ENCODE measurements at regions not wholly inside any gene's neighbourhood (a gene's known extent, or its start where the extent isn't known, plus 50 kb on each side); places are given as distances from the start of the nearest gene placed in this dataset.

GRCh38 chr4:147360301-147360700 lies 120.6 kb upstream of the EDNRA start:
- no peak overlapping the region for H3K27ac ChIP-seq (ENCODE audit: extremely low read depth, low read depth, low read length)
- H3K36me3 ChIP-seq (ENCODE audit: control insufficient read depth in 2 of 2, insufficient read depth in 1 of 2, low read length in 2 of 2): no peaks in the 10 kb centered on the region
- H3K4me3 ChIP-seq (ENCODE audit: low read depth, low read length): no peak overlapping the region
- H3K4me1 ChIP-seq (ENCODE audit: control insufficient read depth, insufficient read depth, low read length): no peaks in the 10 kb centered on the region
- no peaks in the 10 kb centered on the region for H3K9me3 ChIP-seq (ENCODE audit: control insufficient read depth, insufficient read depth, low read depth, low read length)
- POLR2A ChIA-PET: no interaction called here
- TF ChIP-seq ZNF501 (tag by site-specific recombination; IDR thresholded peaks at IDR 0.05) (no peak), ZNF350 (tag by site-specific recombination; IDR thresholded peaks at IDR 0.05) (no peak), ZNF335 (tag by site-specific recombination; conservative IDR thresholded peaks at IDR 0.05) (no peak), ZNF830 (tag by site-specific recombination; IDR thresholded peaks at IDR 0.05; ENCODE audit: low read depth) (no peak), ZNF138 (tag by site-specific recombination; IDR thresholded peaks at IDR 0.05; ENCODE audit: borderline replicate concordance) (no peak), ZNF24 (tag by site-specific recombination; IDR thresholded peaks at IDR 0.05) (no peak), ZNF768 (tag by site-specific recombination; IDR thresholded peaks at IDR 0.05) (no peak), MEIS1 (CRISPR knock-in tag; IDR thresholded peaks at IDR 0.05; ENCODE audit: borderline replicate concordance) (no peak), YY1 (tag by site-specific recombination; IDR thresholded peaks at IDR 0.05) (no peak), ZNF645 (tag by site-specific recombination; IDR thresholded peaks at IDR 0.05) (no peak), ZNF2 (tag by site-specific recombination; IDR thresholded peaks at IDR 0.05) (no peak), ZNF544 (tag by site-specific recombination; IDR thresholded peaks at IDR 0.05) (no peak), ZNF529 (tag by site-specific recombination; IDR thresholded peaks at IDR 0.05; ENCODE audit: insufficient replicate concordance) (no peak), ZNF514 (tag by site-specific recombination; IDR thresholded peaks at IDR 0.05) (no peak), ZNF423 (tag by site-specific recombination; IDR thresholded peaks at IDR 0.05) (no peak), ZNF121 (tag by site-specific recombination; IDR thresholded peaks at IDR 0.05) (no peak)
- TF ChIP-seq, protein P1, sequence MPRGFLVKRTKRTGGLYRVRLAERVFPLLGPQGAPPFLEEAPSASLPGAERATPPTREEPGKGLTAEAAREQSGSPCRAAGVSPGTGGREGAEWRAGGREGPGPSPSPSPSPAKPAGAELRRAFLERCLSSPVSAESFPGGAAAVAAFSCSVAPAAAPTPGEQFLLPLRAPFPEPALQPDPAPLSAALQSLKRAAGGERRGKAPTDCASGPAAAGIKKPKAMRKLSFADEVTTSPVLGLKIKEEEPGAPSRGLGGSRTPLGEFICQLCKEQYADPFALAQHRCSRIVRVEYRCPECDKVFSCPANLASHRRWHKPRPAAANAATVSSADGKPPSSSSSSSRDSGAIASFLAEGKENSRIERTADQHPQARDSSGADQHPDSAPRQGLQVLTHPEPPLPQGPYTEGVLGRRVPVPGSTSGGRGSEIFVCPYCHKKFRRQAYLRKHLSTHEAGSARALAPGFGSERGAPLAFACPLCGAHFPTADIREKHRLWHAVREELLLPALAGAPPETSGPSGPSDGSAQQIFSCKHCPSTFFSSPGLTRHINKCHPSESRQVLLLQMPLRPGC (tag by site-specific recombination; IDR thresholded peaks at IDR 0.05): no peak
- CTCF ChIA-PET: interaction anchor here (0.6 kb wide), 1 partner anchor 1379 kb away, joined by 3 read pairs; no protein-coding TSS in a partner anchor

GRCh38 chr4:147361726-147362125 lies 119.2 kb upstream of the EDNRA start:
- CTCF ChIA-PET: interaction anchor here (0.7 kb wide), 1 partner anchor 43 kb away, joined by 3 read pairs; no protein-coding TSS in a partner anchor

DNA sequence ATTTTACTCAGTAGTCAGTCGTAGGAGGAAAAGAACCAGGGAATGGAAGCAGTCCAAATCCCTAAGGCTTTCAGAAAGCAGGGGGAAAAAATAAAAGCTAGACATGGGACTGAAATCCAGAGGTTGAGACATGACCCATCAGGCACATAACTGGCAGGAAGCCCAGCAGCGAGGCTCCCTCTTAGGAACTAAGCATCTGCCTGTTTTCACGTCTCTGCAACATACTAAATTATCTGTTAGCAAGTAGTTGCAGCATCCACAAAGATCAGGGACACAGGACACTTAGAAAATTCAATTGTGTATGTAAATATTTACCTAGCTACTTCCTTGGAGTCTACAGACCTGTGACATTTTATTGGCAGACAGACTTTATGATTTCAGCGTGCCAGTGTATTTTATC lies 118.0 kb upstream of the EDNRA start:
- Histone ChIP-seq H3K4me3 (ENCODE audit: low read depth, low read length) (no peak overlapping the region), H3K27ac (ENCODE audit: extremely low read depth, low read depth, low read length) (no peak overlapping the region), H3K36me3 (ENCODE audit: control insufficient read depth in 2 of 2, insufficient read depth in 1 of 2, low read length in 2 of 2) (no peaks in the 10 kb centered on the region), H3K4me1 (ENCODE audit: control insufficient read depth, insufficient read depth, low read length) (no peaks in the 10 kb centered on the region), H3K9me3 (ENCODE audit: control insufficient read depth, insufficient read depth, low read depth, low read length) (no peaks in the 10 kb centered on the region)
- ChIA-PET CTCF (no interaction called here), POLR2A (no interaction called here)
- no peak for TF ChIP-seq GLIS2 (tag by site-specific recombination; IDR thresholded peaks at IDR 0.05)
- TF ChIP-seq ZNF335 (tag by site-specific recombination; conservative IDR thresholded peaks at IDR 0.05): peak; percentile 40

More at GRCh38 chr4:147361726-147362125, 119.2 kb upstream of the EDNRA start:
- no peak overlapping the region for H3K27ac ChIP-seq (ENCODE audit: extremely low read depth, low read depth, low read length)
- H3K9me3 ChIP-seq (ENCODE audit: control insufficient read depth, insufficient read depth, low read depth, low read length): no peaks in the 10 kb centered on the region
- POLR2A ChIA-PET: interaction anchor here (1.0 kb wide), 1 partner anchor 9 kb away, joined by 4 read pairs; no protein-coding TSS in a partner anchor
- H3K36me3 ChIP-seq (ENCODE audit: control insufficient read depth in 2 of 2, insufficient read depth in 1 of 2, low read length in 2 of 2): no peaks in the 10 kb centered on the region
- H3K4me3 ChIP-seq (ENCODE audit: low read depth, low read length): no peak overlapping the region
- no peaks in the 10 kb centered on the region for H3K4me1 ChIP-seq (ENCODE audit: control insufficient read depth, insufficient read depth, low read length)
- TF ChIP-seq ZBTB17 (tag by site-specific recombination; IDR thresholded peaks at IDR 0.05) (0 out of 2 replicates have a peak, but pooled peaks have one; percentile 13), ZNF658 (tag by site-specific recombination; IDR thresholded peaks at IDR 0.05) (no peak)

Measured in HEK293 (cell line).